HG02884 (cell line): ENCODE measurements at regions not wholly inside any gene's neighbourhood (a gene's known extent, or its start where the extent isn't known, plus 50 kb on each side); places are given as distances from the start of the nearest gene placed in this dataset.
"Not testable (repeated sequence)": the region's sequence is repeated elsewhere in the genome, so short reads cannot be mapped to it uniquely, and the experiment has no call there.

Experiments
- ATAC-seq: cut with Tn5 transposase; IDR thresholded peaks from one replicate; pipeline ENCODE4 v1.9.1; 2021; ENCODE audit warnings: mild to moderate bottlenecking, moderate library complexity; ENCODE audit not compliant: unreplicated experiment

GRCh38 chr5:30505014-30505886 is 688.2 kb upstream of the CDH6 start:
- no peak for ATAC-seq

GRCh38 chr5:30502277-30502676 is 691.2 kb upstream of the CDH6 start:
- no peak for ATAC-seq

GRCh38 chr5:30501065-30501464 is 692.4 kb upstream of the CDH6 start:
- ATAC-seq = no peak

- no peak for ATAC-seq
These were observed 693.0 kb upstream of the CDH6 start for GRCh38 chr5:30500513-30500912.

GRCh38 chr5:30499402-30499801 is 694.1 kb upstream of the CDH6 start:
- ATAC-seq = no peak

- ATAC-seq = no peak
These were observed 694.5 kb upstream of the CDH6 start for GRCh38 chr5:30498972-30499371.

GRCh38 chr5:30498509-30498908 is 695.0 kb upstream of the CDH6 start:
- ATAC-seq = not testable (repeated sequence)

GRCh38 chr5:30494113-30494512 is 699.4 kb upstream of the CDH6 start:
- ATAC-seq = not testable (repeated sequence)

GRCh38 chr5:30479104-30479503 is 714.4 kb upstream of the CDH6 start:
- no peak for ATAC-seq

- no peak for ATAC-seq
These were observed 718.1 kb upstream of the CDH6 start for GRCh38 chr5:30475429-30475828.

- ATAC-seq = no peak
These were observed 723.8 kb upstream of the CDH6 start for GRCh38 chr5:30469691-30470090.

GRCh38 chr5:30458681-30459080 is 734.8 kb upstream of the CDH6 start:
- ATAC-seq = no peak

GRCh38 chr5:30455484-30455883 is 738.0 kb upstream of the CDH6 start:
- ATAC-seq = not testable (repeated sequence)

GRCh38 chr5:30453168-30453567 is 740.3 kb upstream of the CDH6 start:
- no peak for ATAC-seq

GRCh38 chr5:30450153-30450552 is 743.3 kb upstream of the CDH6 start:
- ATAC-seq = no peak

GRCh38 chr5:30447431-30447830 is 746.1 kb upstream of the CDH6 start:
- ATAC-seq = no peak

- ATAC-seq = no peak
These were observed 747.0 kb upstream of the CDH6 start for GRCh38 chr5:30446456-30446855.

- ATAC-seq = no peak
These were observed 754.7 kb upstream of the CDH6 start for GRCh38 chr5:30438785-30439184.

- no peak for ATAC-seq
These were observed 756.8 kb upstream of the CDH6 start for GRCh38 chr5:30436691-30437090.

- ATAC-seq = not testable (repeated sequence)
These were observed 764.5 kb upstream of the CDH6 start for GRCh38 chr5:30428866-30429407.

- no peak for ATAC-seq
These were observed 779.4 kb upstream of the CDH6 start for GRCh38 chr5:30414078-30414477.

GRCh38 chr5:30413540-30413939 is 779.9 kb upstream of the CDH6 start:
- ATAC-seq = no peak

GRCh38 chr5:30405821-30406220 is 787.7 kb upstream of the CDH6 start:
- no peak for ATAC-seq
